Neural crest cell (in vitro differentiated cells): ENCODE measurements at regions not wholly inside any gene's neighbourhood (a gene's known extent, or its start where the extent isn't known, plus 50 kb on each side); places are given as distances from the start of the nearest gene placed in this dataset.
"Not testable (repeated sequence)": the region's sequence is repeated elsewhere in the genome, so short reads cannot be mapped to it uniquely, and the experiment has no call there.

Source experiments
- DNase-seq: peaks from one replicate; pipeline ENCODE4 v3.0.0; 2021; ENCODE audit warnings: low read depth, mixed read lengths, low spot score
- H3K27ac Mint-ChIP-seq: one replicate; pipeline ENCODE4 v1.8.0; 2021; ENCODE audit warnings: mild to moderate bottlenecking, mixed read lengths; ENCODE audit not compliant: unreplicated experiment
- H3K27me3 Mint-ChIP-seq: 2 replicates; pipeline ENCODE4 v1.8.0; 2021; ENCODE audit warnings: low read depth, mild to moderate bottlenecking, mixed read lengths
- H3K36me3 Mint-ChIP-seq: 2 replicates; pipeline ENCODE4 v1.8.0; 2021; ENCODE audit warnings: low read depth, mild to moderate bottlenecking, mixed read lengths
- H3K4me1 Mint-ChIP-seq: 2 replicates; pipeline ENCODE4 v1.8.0; 2021; ENCODE audit warnings: mixed read lengths
- H3K4me3 Mint-ChIP-seq: one replicate; pipeline ENCODE4 v1.8.0; 2021; ENCODE audit warnings: mild to moderate bottlenecking, mixed read lengths
- H3K9me3 Mint-ChIP-seq: 2 replicates; pipeline ENCODE4 v1.8.0; 2021; ENCODE audit warnings: mixed read lengths
- CTCF ChIP-seq: fragments of 200-600 bp; sonication (generic); conservative IDR thresholded peaks from 2 replicates; pipeline ENCODE4 v1.5.0; 2021; ENCODE audit warnings: antibody characterized with exemption, mild to moderate bottlenecking

DNA sequence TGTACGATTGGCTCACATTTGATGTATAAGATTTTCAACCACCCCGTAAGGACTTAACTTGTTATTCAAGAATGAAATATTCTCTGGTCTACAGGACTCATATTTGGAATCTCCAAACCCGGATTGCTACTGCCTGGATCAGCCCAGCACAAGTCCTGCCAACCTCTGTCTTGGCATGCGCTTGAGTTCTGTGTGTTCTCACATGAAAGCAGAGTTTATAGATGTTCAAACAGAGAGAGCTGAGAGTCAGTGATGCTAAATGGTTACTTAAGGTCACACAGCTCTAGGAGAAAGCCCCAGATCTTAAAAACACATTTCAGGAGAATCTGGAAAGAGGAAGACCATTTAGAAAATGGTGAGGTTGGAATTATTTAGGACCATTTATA, 268.0 kb upstream of the TBL1XR1 start:
- Mint-ChIP-seq H3K4me3 (no peak overlapping the region), H3K27ac (no peak overlapping the region)

GRCh38 chr3:177466074-177466473, 268.8 kb upstream of the TBL1XR1 start:
- peak overlapping the region; percentile 19 for H3K27ac Mint-ChIP-seq
- peaks cover 41% of the 10 kb centered on the region for H3K4me1 Mint-ChIP-seq

More for the DNA sequence above, 268.0 kb upstream of the TBL1XR1 start:
- H3K4me1 Mint-ChIP-seq: peaks cover 35% of the 10 kb centered on the region
- H3K36me3 Mint-ChIP-seq: no peaks in the 10 kb centered on the region
- no peaks in the 10 kb centered on the region for H3K27me3 Mint-ChIP-seq
- no peak for DNase-seq
- H3K9me3 Mint-ChIP-seq: peaks cover 6% of the 10 kb centered on the region
- TF ChIP-seq CTCF: no peak

GRCh38 chr3:177466622-177467021, 269.3 kb upstream of the TBL1XR1 start:
- H3K27me3 Mint-ChIP-seq, H3K4me3 Mint-ChIP-seq, H3K27ac Mint-ChIP-seq, H3K9me3 Mint-ChIP-seq, H3K36me3 Mint-ChIP-seq, DNase-seq: not testable (repeated sequence)
- H3K4me1 Mint-ChIP-seq: peaks cover 43% of the 10 kb centered on the region

More at GRCh38 chr3:177466074-177466473, 268.8 kb upstream of the TBL1XR1 start:
- DNase-seq: no peak
- H3K27me3 Mint-ChIP-seq: no peaks in the 10 kb centered on the region
- H3K9me3 Mint-ChIP-seq: peaks cover 6% of the 10 kb centered on the region
- TF ChIP-seq CTCF: no peak
- H3K4me3 Mint-ChIP-seq: no peak overlapping the region
- H3K36me3 Mint-ChIP-seq: no peaks in the 10 kb centered on the region

DNA sequence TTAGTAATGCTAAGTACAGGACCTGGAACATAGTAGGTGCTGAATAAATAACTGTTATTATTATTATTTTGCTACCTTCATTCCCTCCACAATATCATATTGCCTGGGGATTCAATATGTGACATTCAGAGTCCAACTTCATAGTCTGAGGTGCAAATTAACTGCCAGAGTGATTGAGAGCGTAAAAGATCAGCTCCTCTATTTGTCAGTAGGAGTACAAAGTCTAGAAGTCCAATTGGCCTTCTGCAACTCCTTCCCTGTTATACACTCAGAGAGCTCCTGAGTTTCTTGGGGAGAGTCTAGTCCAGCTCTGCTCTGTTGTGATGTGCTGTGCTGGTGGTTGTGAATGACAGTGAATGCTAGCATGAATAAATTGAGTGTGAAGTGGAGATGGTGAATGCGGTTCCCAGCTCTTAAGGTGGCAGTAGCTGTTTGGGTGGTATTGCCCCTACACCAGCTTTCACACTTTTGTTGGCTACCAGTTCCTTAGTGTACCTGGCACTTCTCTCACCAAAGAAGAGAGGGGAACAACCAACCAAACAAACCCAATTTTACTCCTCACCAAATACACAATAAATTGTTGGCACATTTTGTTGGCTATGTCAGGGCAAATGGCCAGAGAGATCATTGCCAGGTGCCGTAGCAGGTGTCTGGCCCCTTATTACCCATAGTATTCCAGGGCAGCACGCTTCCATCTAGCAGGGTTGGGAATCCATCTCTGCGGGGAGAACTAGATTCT, 270.1 kb upstream of the TBL1XR1 start:
- DNase-seq: no peak
- H3K4me3 Mint-ChIP-seq: no peak overlapping the region
- H3K36me3 Mint-ChIP-seq: no peaks in the 10 kb centered on the region
- TF ChIP-seq CTCF: no peak
- peaks cover 6% of the 10 kb centered on the region for H3K9me3 Mint-ChIP-seq
- no peaks in the 10 kb centered on the region for H3K27me3 Mint-ChIP-seq
- H3K4me1 Mint-ChIP-seq: peaks cover 47% of the 10 kb centered on the region
- H3K27ac Mint-ChIP-seq: no peak overlapping the region

GRCh38 chr3:177468331-177468730, 271.0 kb upstream of the TBL1XR1 start:
- Mint-ChIP-seq H3K4me3 (no peak overlapping the region), H3K27me3 (no peaks in the 10 kb centered on the region), H3K27ac (no peak overlapping the region), H3K9me3 (peaks cover 6% of the 10 kb centered on the region), H3K4me1 (peaks cover 54% of the 10 kb centered on the region), H3K36me3 (no peaks in the 10 kb centered on the region)
- no peak for DNase-seq
- no peak for TF ChIP-seq CTCF

GRCh38 chr3:177468816-177469215, 271.5 kb upstream of the TBL1XR1 start:
- Mint-ChIP-seq H3K4me3 (no peak overlapping the region), H3K27ac (no peak overlapping the region), H3K9me3 (peaks cover 6% of the 10 kb centered on the region), H3K4me1 (peaks cover 56% of the 10 kb centered on the region), H3K36me3 (no peaks in the 10 kb centered on the region), H3K27me3 (no peaks in the 10 kb centered on the region)
- no peak for TF ChIP-seq CTCF
- DNase-seq: no peak
